OCI-LY3 (cell line): ENCODE measurements at regions not wholly inside any gene's neighbourhood (a gene's known extent, or its start where the extent isn't known, plus 50 kb on each side); places are given as distances from the start of the nearest gene placed in this dataset.

Experiments used
- EZH2phosphoT487 ChIP-seq: fragments of 200-600 bp; shearing (Covaris generic); IDR thresholded peaks from 2 replicates; pipeline ENCODE4 v1.6.1; 2018; ENCODE audit warnings: antibody characterized with exemption, mixed run types, low read depth
- TF ChIP-seq, protein P1 (sequence below): fragments of 200-600, 300-600 bp; sonication (generic); IDR thresholded peaks from 2 replicates; pipeline ENCODE4 v1.5.1; 2014; ENCODE audit warnings: antibody characterized with exemption, low read length, low read depth

DNA sequence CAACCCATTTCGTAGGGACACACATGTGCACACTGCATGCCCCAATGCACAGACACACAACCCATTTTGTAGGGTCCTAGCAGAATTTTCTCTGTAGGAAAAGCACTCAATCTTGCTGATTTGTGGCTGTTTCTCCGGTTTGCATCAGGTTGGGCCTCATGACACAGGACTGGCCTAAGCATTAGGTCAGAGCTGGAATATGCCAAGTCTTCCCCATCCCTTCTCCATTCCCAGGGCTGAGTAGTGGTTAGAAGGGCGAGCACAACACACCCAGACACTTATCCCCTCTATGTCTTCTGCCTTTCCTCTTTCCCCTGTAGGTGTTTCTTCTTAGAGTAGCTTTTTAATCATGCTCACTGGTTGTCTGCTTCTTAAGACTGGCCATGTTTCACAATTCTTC is 295.9 kb downstream of the SOX11 start:
- no peak for TF ChIP-seq EZH2phosphoT487
- TF ChIP-seq, protein P1, sequence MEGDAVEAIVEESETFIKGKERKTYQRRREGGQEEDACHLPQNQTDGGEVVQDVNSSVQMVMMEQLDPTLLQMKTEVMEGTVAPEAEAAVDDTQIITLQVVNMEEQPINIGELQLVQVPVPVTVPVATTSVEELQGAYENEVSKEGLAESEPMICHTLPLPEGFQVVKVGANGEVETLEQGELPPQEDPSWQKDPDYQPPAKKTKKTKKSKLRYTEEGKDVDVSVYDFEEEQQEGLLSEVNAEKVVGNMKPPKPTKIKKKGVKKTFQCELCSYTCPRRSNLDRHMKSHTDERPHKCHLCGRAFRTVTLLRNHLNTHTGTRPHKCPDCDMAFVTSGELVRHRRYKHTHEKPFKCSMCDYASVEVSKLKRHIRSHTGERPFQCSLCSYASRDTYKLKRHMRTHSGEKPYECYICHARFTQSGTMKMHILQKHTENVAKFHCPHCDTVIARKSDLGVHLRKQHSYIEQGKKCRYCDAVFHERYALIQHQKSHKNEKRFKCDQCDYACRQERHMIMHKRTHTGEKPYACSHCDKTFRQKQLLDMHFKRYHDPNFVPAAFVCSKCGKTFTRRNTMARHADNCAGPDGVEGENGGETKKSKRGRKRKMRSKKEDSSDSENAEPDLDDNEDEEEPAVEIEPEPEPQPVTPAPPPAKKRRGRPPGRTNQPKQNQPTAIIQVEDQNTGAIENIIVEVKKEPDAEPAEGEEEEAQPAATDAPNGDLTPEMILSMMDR: no peak
